Pancreas (tissue), 10 donors: ENCODE measurements at regions not wholly inside any gene's neighbourhood (a gene's known extent, or its start where the extent isn't known, plus 50 kb on each side); places are given as distances from the start of the nearest gene placed in this dataset.

ENCODE experiments used
- ATAC-seq, 4 donors: fragments of 200-7000 bp; cut with Tn5 transposase; one replicate each; pipeline versions ENCODE4 v1.8.0 to v1.9.1; 2020; ENCODE audit warnings: mild to moderate bottlenecking in 4 of 4, moderate library complexity in 4 of 4
- DNase-seq, 6 donors: peaks; one replicate each; pipeline ENCODE4 v3.0.0-alpha.2; 2020
- FAIRE-seq: peaks from 2 replicates; lab custom pipeline; 2012; peaks lifted over from hg19 to GRCh38; lab: Jason Lieb, UNC
- H3K27ac ChIP-seq, 4 donors: fragments of 200-600 bp; sonication (generic); 1 replicate in 3 of 4; 2 replicates in 1 of 4; pipeline versions ENCODE4 v1.5.0 to v1.8.0; 2020
- H3K27me3 ChIP-seq, 4 donors: fragments of 200-600 bp; one replicate each; pipeline ENCODE4 v1.8.0; 2021
- H3K36me3 ChIP-seq, 3 donors: fragments of 200-600 bp; sonication (generic) in 1 of 3; one replicate each; pipeline versions ENCODE4 v1.5.0 to v1.8.0; 2020 to 2021
- H3K4me1 ChIP-seq, 3 donors: fragments of 200-600 bp; one replicate each; pipeline ENCODE4 v1.8.0; 2021
- H3K4me3 ChIP-seq, 4 donors: fragments of 200-600 bp; sonication (generic) in 2 of 4; one replicate each; pipeline versions ENCODE4 v1.5.0 to v1.8.0; 2020 to 2021
- H3K9me3 ChIP-seq, 4 donors: fragments of 200-600 bp; one replicate each; pipeline ENCODE4 v1.8.0; 2021
- WGBS, 2 donors: extraction: QIAGEN DNeasy Blood & Tissue Kit; methylation state at CpG; one replicate each; pipeline ENCODE4 v1.1.7; 2013; 5-methylcytosine and 5-hydroxymethylcytosine counted together
- intact Hi-C, 3 donors: fragments of 100-400 bp; cut with DNase I; formaldehyde crosslinking; loops; one replicate each; pipeline versions ENCODE4 v1.11.1 to v1.14.2; 2022
- TF ChIP-seq, protein P1 (sequence below), 4 donors: fragments of 200-600 bp; sonication (generic) in 3 of 4; IDR thresholded peaks; one replicate each; pipeline versions ENCODE4 v1.5.0 to v1.8.0; 2021; ENCODE audit warnings: antibody characterized with exemption in 4 of 4
- donor health status: healthy with polysubstance abuse.
- donor health status: DM: no; HTN: no; CAD: no; lungs with moderate emphysema.
- donor health status: DM: no; HTN: no; CAD: no.
- donor health status: control.
- donor health status: control.
- donor health status: Bipolar disorder and iron deficiency.
- donor health status: DM: yes; HTN: yes; CAD: no.
- donor health status: DM: no; HTN: no; CAD: no.
- donor health status: DM: no; HTN: no; CAD: no.
- donor health status: DM: yes; HTN: yes; CAD: no.

DNA sequence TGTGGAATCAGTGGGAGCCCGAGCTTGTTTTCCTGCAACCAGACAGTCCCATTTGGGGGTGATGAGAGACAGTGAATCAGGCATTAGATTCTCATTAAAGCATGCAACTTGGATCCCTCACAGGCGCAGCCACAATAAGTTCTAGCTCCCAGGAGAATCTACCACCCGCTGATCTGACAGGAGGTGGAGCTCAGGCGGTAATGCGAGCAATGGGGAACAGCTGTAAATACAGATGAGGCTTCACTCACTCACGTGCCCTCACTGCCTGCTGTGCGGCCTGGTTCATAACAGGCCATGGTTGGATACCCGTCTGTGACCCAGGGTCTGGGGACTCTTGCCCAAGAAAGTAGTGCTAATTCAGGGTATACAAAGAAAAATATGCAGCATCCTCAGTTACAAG is 144.8 kb upstream of the RGPD4 start:
- Histone ChIP-seq H3K4me3 (no peak overlapping the region), H3K9me3 (no peaks in the 10 kb centered on the region), H3K36me3 (no peaks in the 10 kb centered on the region), H3K4me1 (no peaks in the 10 kb centered on the region), H3K27ac (no peak overlapping the region), H3K27me3 (no peaks in the 10 kb centered on the region)
- TF ChIP-seq, protein P1, sequence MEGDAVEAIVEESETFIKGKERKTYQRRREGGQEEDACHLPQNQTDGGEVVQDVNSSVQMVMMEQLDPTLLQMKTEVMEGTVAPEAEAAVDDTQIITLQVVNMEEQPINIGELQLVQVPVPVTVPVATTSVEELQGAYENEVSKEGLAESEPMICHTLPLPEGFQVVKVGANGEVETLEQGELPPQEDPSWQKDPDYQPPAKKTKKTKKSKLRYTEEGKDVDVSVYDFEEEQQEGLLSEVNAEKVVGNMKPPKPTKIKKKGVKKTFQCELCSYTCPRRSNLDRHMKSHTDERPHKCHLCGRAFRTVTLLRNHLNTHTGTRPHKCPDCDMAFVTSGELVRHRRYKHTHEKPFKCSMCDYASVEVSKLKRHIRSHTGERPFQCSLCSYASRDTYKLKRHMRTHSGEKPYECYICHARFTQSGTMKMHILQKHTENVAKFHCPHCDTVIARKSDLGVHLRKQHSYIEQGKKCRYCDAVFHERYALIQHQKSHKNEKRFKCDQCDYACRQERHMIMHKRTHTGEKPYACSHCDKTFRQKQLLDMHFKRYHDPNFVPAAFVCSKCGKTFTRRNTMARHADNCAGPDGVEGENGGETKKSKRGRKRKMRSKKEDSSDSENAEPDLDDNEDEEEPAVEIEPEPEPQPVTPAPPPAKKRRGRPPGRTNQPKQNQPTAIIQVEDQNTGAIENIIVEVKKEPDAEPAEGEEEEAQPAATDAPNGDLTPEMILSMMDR (IDR thresholded peaks at IDR 0.05) = no peak
- DNase-seq = no peak
- ATAC-seq = no peak
- no peak for FAIRE-seq
- 76 to 78% methylated on average over 8 of the region's 8 CpGs for WGBS, 2 donors
- intact Hi-C loops = no loop called here

DNA sequence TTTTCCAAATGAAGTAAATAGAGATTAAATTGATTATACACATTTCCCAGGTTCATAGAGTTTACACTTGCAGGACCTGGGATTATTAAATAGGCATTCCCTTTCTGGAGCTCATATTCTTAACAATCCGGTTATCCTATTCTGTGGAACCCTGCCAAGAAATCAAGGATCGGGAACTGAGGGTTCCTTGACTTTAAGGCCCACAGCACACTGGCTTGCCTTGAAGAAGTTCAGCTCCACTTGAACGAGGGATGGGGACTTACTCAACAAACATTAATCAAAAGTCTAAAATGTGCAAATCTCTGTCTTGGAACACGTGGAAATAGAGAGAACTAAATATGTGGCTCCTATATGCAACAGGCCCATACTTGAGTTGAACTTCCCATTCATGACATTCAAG is 142.3 kb upstream of the RGPD4 start:
- Histone ChIP-seq H3K4me3 (no peak overlapping the region), H3K9me3 (no peaks in the 10 kb centered on the region), H3K27ac (no peak overlapping the region), H3K36me3 (no peaks in the 10 kb centered on the region), H3K4me1 (no peaks in the 10 kb centered on the region), H3K27me3 (no peaks in the 10 kb centered on the region)
- TF ChIP-seq, protein P1 (IDR thresholded peaks at IDR 0.05) = no peak
- intact Hi-C loops = no loop called here
- DNase-seq = no peak
- ATAC-seq = no peak
- WGBS, 2 donors = 55 to 67% methylated on average over 4 of the region's 4 CpGs
- no peak for FAIRE-seq

DNA sequence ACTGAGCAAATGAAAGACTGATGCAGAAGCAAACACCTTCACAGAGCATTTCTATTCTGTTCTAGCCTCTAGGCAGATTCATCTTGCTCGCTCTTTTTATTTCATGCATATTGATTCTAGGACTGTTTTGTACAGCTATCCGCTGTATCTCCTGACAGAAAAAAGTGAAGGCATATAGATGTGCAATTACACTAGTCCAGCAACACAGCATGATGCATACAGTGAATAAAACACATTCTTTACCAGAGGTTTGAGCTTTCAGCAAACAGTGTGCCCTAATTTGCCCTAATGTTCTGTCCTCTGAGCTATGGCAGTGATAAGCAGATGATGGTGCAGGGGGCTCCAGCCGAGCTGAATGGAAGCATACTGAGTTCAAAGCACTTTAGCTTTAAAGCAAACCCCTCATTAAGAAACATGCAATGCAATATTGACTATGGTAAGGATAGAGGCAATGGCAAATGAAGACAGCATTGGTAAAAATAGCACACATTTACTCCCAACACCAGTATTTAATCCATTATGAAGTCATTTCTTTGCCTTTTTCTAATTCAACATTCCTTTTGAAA is 141.2 kb upstream of the RGPD4 start:
- 56 to 59% methylated on average over 3 of the region's 3 CpGs for whole genome bisulfite sequencing, 2 donors
- no peak for FAIRE-seq
- H3K27me3 ChIP-seq = no peaks in the 10 kb centered on the region
- DNase-seq = no peak
- H3K4me1 ChIP-seq = no peaks in the 10 kb centered on the region
- no peaks in the 10 kb centered on the region for H3K36me3 ChIP-seq
- H3K27ac ChIP-seq = no peak overlapping the region
- no peaks in the 10 kb centered on the region for H3K9me3 ChIP-seq
- TF ChIP-seq, protein P1 (IDR thresholded peaks at IDR 0.05) = no peak
- intact Hi-C loops = no loop called here
- no peak overlapping the region for H3K4me3 ChIP-seq
- no peak for ATAC-seq

DNA sequence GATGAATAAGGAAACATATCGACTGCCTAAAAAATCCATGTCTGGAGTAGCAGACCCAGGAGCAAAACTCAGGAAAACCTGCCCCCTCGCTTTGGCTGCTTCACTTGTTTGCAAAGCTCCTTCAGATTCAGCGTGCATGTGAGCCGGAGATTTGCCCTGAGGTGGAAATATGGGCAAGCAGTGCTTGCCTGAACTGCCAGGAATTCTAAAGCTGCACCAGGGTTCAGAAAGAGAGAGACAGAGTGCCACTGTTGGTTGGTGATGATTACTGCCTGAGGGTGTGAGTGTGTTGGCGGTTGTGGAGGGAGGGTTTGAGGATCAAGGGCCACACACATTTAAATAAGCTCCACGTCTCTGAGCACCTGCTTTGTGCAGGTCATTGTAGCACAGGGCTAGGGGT is 139.6 kb upstream of the RGPD4 start:
- no peak for ATAC-seq
- 47 to 59% methylated on average over 6 of the region's 6 CpGs for WGBS, 2 donors
- H3K4me3 ChIP-seq = no peak overlapping the region
- H3K36me3 ChIP-seq = no peaks in the 10 kb centered on the region
- no peak for FAIRE-seq
- no peak for DNase-seq
- no peaks in the 10 kb centered on the region for H3K27me3 ChIP-seq
- intact Hi-C loops = no loop called here
- H3K9me3 ChIP-seq = no peaks in the 10 kb centered on the region
- no peaks in the 10 kb centered on the region for H3K4me1 ChIP-seq
- H3K27ac ChIP-seq = no peak overlapping the region
- TF ChIP-seq, protein P1 (IDR thresholded peaks at IDR 0.05) = no peak

DNA sequence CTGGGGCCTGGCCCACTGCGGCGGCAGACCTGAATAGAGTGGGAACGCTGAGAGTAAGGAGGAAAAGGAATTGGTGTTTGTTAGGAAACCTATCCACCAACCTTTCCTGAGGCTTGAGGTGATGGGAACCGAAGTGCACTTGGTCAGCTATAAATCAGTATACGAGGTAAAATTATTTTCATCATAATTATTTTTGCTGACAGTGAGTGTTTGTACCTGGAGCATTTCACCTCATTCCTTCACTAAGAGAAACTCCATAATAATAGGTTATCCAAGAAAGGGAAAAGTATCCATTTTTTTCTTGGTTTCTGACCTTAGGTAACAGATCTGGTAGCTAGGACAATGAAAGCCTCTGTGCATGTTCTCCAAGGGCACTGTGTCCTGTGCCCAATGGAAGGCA is 138.6 kb upstream of the RGPD4 start:
- no peaks in the 10 kb centered on the region for H3K36me3 ChIP-seq
- no peak overlapping the region for H3K4me3 ChIP-seq
- TF ChIP-seq, protein P1 (IDR thresholded peaks at IDR 0.05) = no peak
- FAIRE-seq = no peak
- no peaks in the 10 kb centered on the region for H3K27me3 ChIP-seq
- no peak for DNase-seq
- no peak overlapping the region for H3K27ac ChIP-seq
- intact Hi-C loops = no loop called here
- H3K9me3 ChIP-seq = no peaks in the 10 kb centered on the region
- WGBS, 2 donors = 73 to 80% methylated on average over 5 of the region's 5 CpGs
- ATAC-seq = no peak
- no peaks in the 10 kb centered on the region for H3K4me1 ChIP-seq
